Choroid plexus epithelial cell (primary cell): ENCODE measurements at regions not wholly inside any gene's neighbourhood (a gene's known extent, or its start where the extent isn't known, plus 50 kb on each side); places are given as distances from the start of the nearest gene placed in this dataset.

Source experiments
- DNase-seq: peaks from one replicate; pipeline ENCODE4 v3.0.0-alpha.2; 2010; ENCODE audit warnings: low read depth
- H3K4me3 ChIP-seq: 2 replicates; pipeline ENCODE4 v1.5.1; 2011; ENCODE audit warnings: low read depth, mild to moderate bottlenecking, control low read depth, low read length, moderate library complexity
- TF ChIP-seq, protein P1 (sequence below): conservative IDR thresholded peaks from 2 replicates; pipeline ENCODE4 v1.5.1; 2011; ENCODE audit warnings: low read depth, mild to moderate bottlenecking, control low read depth, inconsistent platforms, low read length, moderate library complexity

DNA sequence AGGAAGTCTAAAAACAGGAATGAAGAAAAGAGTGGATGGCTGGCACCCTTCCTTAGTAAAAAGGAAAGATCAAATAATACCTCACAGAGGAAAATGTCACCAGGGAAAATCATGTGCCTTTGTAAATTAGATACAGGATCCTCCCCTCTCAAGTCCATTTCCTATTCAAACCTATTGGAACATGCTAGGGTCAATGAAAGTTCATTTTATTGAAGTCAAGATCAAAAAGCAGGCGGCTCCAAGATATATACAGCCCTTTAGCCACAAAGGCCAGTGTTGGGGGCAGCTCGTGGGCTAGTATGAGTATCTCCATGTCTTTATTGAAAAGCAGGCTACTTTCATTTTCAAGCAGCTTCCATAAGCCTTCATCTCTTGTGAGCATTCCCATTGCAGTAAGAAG, 141.1 kb downstream of the QDPR start:
- TF ChIP-seq, protein P1, sequence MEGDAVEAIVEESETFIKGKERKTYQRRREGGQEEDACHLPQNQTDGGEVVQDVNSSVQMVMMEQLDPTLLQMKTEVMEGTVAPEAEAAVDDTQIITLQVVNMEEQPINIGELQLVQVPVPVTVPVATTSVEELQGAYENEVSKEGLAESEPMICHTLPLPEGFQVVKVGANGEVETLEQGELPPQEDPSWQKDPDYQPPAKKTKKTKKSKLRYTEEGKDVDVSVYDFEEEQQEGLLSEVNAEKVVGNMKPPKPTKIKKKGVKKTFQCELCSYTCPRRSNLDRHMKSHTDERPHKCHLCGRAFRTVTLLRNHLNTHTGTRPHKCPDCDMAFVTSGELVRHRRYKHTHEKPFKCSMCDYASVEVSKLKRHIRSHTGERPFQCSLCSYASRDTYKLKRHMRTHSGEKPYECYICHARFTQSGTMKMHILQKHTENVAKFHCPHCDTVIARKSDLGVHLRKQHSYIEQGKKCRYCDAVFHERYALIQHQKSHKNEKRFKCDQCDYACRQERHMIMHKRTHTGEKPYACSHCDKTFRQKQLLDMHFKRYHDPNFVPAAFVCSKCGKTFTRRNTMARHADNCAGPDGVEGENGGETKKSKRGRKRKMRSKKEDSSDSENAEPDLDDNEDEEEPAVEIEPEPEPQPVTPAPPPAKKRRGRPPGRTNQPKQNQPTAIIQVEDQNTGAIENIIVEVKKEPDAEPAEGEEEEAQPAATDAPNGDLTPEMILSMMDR, result no peak
- peak; percentile 5 for DNase-seq
- no peak overlapping the region for H3K4me3 ChIP-seq

DNA sequence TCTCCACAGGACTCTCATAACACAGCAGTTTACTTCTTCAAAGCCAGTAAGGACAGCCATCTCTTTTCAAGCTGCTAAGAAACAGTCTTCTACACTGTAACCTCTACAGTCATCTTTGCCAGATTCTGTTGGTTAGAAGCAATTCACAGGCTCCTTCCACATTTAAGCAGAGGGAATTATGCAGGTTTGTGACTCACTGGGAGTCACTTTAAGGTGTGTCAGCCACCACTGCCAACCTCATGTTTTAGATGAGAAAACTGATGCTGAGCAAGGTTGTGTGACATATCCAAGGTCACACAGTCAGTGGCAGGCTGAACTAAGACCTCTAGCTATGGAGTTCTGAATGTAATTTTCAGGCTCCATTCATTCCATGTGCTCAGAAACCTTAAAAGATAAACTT, 143.5 kb downstream of the QDPR start:
- TF ChIP-seq, protein P1, result no peak
- no peak for DNase-seq
- no peak overlapping the region for H3K4me3 ChIP-seq

DNA sequence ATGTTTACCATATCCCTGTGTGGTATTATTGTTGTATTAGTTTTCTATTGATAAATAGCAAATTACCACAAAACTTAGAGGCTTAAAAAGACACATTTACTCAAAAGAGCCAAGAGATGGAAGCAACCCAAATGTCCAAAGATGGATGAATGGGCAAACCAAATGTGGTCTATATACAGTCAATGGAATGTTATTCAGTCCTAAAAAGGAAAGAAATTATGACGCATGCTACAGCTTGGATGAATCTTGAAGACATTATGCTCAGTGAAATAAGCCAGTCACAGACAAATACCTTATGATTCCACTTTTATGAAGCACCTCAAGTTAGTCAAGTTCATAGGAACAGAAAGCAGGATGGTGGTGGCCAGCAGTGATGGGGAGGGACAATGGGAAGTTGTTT, 144.7 kb downstream of the QDPR start:
- DNase-seq, result no peak
- TF ChIP-seq, protein P1, result no peak
- H3K4me3 ChIP-seq, result no peak overlapping the region

DNA sequence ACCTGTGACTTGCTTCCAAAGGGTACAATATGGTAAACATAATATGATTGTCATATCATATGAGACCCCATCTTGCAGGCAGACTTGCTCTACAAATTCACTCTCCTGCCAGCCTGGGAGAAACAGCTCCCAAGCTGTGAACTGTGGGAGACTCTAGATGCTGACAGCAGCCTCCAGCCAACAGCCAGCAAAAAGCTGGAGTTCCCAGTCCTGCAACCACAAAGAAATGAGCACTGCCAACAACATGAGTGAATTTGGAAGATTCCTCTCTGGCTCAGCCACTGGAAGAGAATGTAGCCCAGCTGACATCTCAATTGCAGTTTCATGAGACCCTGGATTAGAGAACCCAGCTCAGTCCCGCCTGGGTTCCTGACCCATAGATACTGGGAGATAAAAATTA, 145.4 kb downstream of the QDPR start:
- DNase-seq, result peak; percentile 12
- TF ChIP-seq, protein P1, result no peak
- no peak overlapping the region for H3K4me3 ChIP-seq

DNA sequence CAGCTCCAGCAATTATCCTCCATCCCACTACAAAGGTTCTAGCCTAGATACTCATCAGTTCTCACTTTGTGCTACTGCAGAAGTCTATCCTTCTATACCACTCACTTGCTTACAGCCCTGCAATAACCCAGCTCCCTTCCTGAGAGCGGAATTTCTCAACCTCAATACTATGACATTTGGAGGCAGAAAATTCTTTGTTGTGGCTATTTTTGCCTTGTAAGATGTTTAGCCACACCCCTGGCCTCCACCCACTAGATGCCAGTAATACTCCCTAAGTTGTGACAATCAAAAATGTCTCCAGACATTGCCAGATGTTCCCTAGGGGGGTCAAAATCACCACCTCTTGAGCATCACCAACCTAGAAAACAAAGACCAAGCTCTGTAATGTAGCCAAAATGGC, 149.5 kb downstream of the QDPR start:
- DNase-seq, result no peak
- TF ChIP-seq, protein P1, result no peak
- H3K4me3 ChIP-seq, result no peak overlapping the region

DNA sequence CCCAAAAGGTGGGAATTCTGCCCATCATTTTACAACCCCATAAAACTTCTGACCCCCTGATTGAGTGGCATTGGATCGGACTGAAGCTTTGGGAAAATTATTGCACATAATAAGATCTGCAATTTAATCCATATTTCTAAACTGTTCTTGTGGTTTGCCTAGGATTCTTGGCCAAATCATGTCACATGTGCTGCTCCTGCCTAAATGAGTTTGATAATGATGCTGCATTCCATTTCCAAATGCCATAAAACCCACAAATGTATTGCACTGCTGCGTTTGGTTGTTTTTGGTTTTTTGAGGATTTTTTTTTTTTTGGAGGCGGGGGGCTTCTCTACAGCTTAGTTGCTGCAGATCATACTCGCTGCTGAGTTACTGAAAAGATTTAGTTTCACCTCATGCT, 153.6 kb downstream of the QDPR start:
- H3K4me3 ChIP-seq, result no peak overlapping the region
- TF ChIP-seq, protein P1, result no peak
- DNase-seq, result no peak

DNA sequence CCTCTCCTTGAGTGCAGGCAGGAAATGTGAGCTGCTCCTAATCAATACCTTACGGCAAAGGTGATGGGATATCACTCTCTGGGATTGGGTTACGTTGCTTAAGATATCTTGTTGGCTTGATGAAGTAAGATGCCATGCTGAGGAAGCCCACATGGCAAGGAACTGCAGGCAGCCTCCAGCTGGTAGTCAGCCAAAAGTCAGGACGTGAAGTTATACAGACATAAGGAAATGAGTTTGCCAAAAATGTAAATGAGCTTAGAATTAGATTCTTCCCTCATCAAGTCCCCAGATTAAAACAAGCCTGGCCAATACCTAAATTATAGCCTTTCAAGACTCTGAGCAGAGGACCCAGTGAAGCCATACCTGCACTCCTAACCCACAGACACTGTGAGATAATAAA, 155.0 kb downstream of the QDPR start:
- H3K4me3 ChIP-seq, result no peak overlapping the region
- no peak for DNase-seq
- TF ChIP-seq, protein P1, result no peak
